ENCODE measurements at regions not wholly inside any gene's neighbourhood (a gene's known extent, or its start where the extent isn't known, plus 50 kb on each side); places are given as distances from the start of the nearest gene placed in this dataset.

DNA sequence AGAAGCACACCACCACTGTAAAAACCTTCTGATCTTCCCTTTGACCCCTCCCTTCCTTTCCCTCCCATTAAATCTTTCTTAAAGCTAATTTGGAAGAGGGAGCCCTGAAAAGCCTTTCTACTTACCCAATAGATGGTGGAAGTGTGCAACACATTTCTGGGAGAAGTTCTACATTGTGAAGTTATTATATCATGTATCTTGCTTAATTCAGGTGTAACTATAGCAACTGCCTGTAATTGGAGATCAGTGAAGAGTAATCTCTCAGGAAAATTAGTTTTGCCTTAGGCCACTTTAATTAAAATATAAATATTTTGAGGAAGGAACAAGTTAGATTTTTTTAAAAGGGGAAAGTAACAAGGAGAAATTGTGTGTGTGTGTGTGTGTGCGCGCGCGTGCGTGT is 266.0 kb downstream of the SH3BP4 start:
- no peaks in the 10 kb centered on the region for H3K36me3 ChIP-seq (ENCODE audit: insufficient read depth, low read length)
- H3K79me2 ChIP-seq (ENCODE audit: insufficient read depth, low read length): no peaks in the 10 kb centered on the region
- H3K27me3 ChIP-seq (ENCODE audit: insufficient read depth, low read length): no peaks in the 10 kb centered on the region
- H3K27ac ChIP-seq (ENCODE audit: low read depth, low read length): no peak overlapping the region
- TF ChIP-seq, protein P1, sequence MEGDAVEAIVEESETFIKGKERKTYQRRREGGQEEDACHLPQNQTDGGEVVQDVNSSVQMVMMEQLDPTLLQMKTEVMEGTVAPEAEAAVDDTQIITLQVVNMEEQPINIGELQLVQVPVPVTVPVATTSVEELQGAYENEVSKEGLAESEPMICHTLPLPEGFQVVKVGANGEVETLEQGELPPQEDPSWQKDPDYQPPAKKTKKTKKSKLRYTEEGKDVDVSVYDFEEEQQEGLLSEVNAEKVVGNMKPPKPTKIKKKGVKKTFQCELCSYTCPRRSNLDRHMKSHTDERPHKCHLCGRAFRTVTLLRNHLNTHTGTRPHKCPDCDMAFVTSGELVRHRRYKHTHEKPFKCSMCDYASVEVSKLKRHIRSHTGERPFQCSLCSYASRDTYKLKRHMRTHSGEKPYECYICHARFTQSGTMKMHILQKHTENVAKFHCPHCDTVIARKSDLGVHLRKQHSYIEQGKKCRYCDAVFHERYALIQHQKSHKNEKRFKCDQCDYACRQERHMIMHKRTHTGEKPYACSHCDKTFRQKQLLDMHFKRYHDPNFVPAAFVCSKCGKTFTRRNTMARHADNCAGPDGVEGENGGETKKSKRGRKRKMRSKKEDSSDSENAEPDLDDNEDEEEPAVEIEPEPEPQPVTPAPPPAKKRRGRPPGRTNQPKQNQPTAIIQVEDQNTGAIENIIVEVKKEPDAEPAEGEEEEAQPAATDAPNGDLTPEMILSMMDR (IDR thresholded peaks at IDR 0.05; ENCODE audit: extremely low read depth, low read depth, low read length): no peak
- H3K4me2 ChIP-seq (ENCODE audit: insufficient read depth, low read length): no peak overlapping the region
- H3K4me3 ChIP-seq (ENCODE audit: insufficient read depth, low read length): no peak overlapping the region
- no peaks in the 10 kb centered on the region for H3K9me3 ChIP-seq (ENCODE audit: low read depth, low read length)
- no peaks in the 10 kb centered on the region for H4K20me1 ChIP-seq (ENCODE audit: insufficient read depth, low read length)
- H2AFZ ChIP-seq (ENCODE audit: low read length): no peak overlapping the region
- H3K4me1 ChIP-seq (ENCODE audit: insufficient read depth, low read length): peaks cover 10% of the 10 kb centered on the region
- no peak for DNase-seq (ENCODE audit: insufficient read length, low spot score, missing footprints)

DNA sequence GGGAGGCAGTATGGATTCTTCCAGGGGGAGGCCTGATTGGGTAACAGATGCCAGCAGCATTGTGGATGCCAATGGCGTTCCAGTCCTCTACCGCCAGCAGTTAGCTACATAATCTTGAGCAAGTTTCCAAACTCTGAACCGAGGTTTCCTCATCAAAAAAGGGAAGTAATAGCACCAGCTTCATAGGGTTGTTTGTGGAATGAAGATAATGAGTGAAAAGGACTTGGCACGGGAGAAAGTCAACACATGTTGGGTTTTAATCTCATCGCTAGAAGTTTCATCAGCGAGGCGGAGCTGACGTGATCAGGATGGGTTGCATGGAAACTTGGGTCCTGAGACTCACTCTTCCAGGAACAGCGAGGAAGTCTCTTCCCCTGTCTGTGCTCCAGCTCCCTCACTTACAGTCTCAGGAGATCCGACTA is 266.7 kb downstream of the SH3BP4 start:
- Histone ChIP-seq H3K79me2 (ENCODE audit: insufficient read depth, low read length) (no peaks in the 10 kb centered on the region), H3K4me2 (ENCODE audit: insufficient read depth, low read length) (no peak overlapping the region), H3K27ac (ENCODE audit: low read depth, low read length) (no peak overlapping the region), H4K20me1 (ENCODE audit: insufficient read depth, low read length) (no peaks in the 10 kb centered on the region), H3K36me3 (ENCODE audit: insufficient read depth, low read length) (no peaks in the 10 kb centered on the region), H3K27me3 (ENCODE audit: insufficient read depth, low read length) (no peaks in the 10 kb centered on the region), H2AFZ (ENCODE audit: low read length) (no peak overlapping the region), H3K4me3 (ENCODE audit: insufficient read depth, low read length) (no peak overlapping the region), H3K9me3 (ENCODE audit: low read depth, low read length) (no peaks in the 10 kb centered on the region), H3K4me1 (ENCODE audit: insufficient read depth, low read length) (peaks cover 10% of the 10 kb centered on the region)
- no peak for DNase-seq (ENCODE audit: insufficient read length, low spot score, missing footprints)
- TF ChIP-seq, protein P1 (IDR thresholded peaks at IDR 0.05; ENCODE audit: extremely low read depth, low read depth, low read length): no peak

DNA sequence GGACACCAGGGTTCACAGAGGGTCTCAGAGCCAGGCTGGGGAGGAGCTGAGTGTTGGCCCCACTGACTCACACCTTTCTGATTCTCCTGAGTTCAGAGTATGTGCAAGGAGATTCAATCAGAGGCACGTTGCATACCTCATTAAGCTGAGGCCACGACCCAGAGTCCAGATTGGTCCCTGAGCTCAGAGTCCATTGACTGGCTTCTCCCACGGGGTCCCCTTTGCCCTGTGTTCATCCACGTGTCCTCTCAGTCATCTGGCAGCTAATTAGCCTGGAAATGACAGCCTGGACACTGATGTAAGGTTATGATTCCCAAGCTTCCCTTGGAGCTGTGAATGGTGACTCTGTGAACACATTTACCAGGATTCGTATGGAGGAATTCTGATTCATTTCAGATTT is 267.2 kb downstream of the SH3BP4 start:
- no peak for DNase-seq (ENCODE audit: insufficient read length, low spot score, missing footprints)
- Histone ChIP-seq H3K9me3 (ENCODE audit: low read depth, low read length) (no peaks in the 10 kb centered on the region), H3K4me1 (ENCODE audit: insufficient read depth, low read length) (peaks cover 10% of the 10 kb centered on the region), H3K27me3 (ENCODE audit: insufficient read depth, low read length) (no peaks in the 10 kb centered on the region), H3K4me2 (ENCODE audit: insufficient read depth, low read length) (no peak overlapping the region), H3K4me3 (ENCODE audit: insufficient read depth, low read length) (no peak overlapping the region), H3K27ac (ENCODE audit: low read depth, low read length) (no peak overlapping the region), H4K20me1 (ENCODE audit: insufficient read depth, low read length) (no peaks in the 10 kb centered on the region), H3K79me2 (ENCODE audit: insufficient read depth, low read length) (no peaks in the 10 kb centered on the region), H3K36me3 (ENCODE audit: insufficient read depth, low read length) (no peaks in the 10 kb centered on the region), H2AFZ (ENCODE audit: low read length) (no peak overlapping the region)
- TF ChIP-seq, protein P1 (IDR thresholded peaks at IDR 0.05; ENCODE audit: extremely low read depth, low read depth, low read length): no peak

DNA sequence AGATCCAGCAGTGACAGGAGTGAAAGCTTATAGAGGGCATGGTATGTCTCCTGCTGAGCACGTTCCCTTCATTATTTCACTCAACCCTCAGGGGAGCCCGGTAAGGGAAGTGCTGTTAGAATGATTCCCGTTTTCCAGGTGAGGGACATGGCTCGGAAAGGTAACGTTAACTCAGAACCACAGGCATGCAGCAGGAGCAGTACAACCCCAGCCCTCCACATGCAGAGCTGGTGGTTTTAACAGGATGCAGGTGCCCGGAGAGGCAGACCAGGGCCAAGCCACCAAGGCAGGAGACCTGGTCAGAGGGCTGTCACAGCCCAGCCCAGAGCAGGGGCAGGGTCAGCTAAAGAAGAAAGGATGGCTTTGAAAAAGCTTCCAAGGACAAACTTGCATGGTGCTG is 268.5 kb downstream of the SH3BP4 start:
- no peaks in the 10 kb centered on the region for H3K36me3 ChIP-seq (ENCODE audit: insufficient read depth, low read length)
- DNase-seq (ENCODE audit: insufficient read length, low spot score, missing footprints): no peak
- TF ChIP-seq, protein P1 (IDR thresholded peaks at IDR 0.05; ENCODE audit: extremely low read depth, low read depth, low read length): no peak
- H2AFZ ChIP-seq (ENCODE audit: low read length): no peak overlapping the region
- H3K79me2 ChIP-seq (ENCODE audit: insufficient read depth, low read length): no peaks in the 10 kb centered on the region
- H4K20me1 ChIP-seq (ENCODE audit: insufficient read depth, low read length): no peaks in the 10 kb centered on the region
- H3K4me2 ChIP-seq (ENCODE audit: insufficient read depth, low read length): no peak overlapping the region
- peaks cover 10% of the 10 kb centered on the region for H3K4me1 ChIP-seq (ENCODE audit: insufficient read depth, low read length)
- no peak overlapping the region for H3K4me3 ChIP-seq (ENCODE audit: insufficient read depth, low read length)
- H3K27ac ChIP-seq (ENCODE audit: low read depth, low read length): no peak overlapping the region
- no peaks in the 10 kb centered on the region for H3K27me3 ChIP-seq (ENCODE audit: insufficient read depth, low read length)
- H3K9me3 ChIP-seq (ENCODE audit: low read depth, low read length): no peaks in the 10 kb centered on the region
